NCI-H187 treated with DMSO at 0.1 percent for 48 hours (cell line): ENCODE measurements at regions not wholly inside any gene's neighbourhood (a gene's known extent, or its start where the extent isn't known, plus 50 kb on each side); places are given as distances from the start of the nearest gene placed in this dataset.
"Not testable (repeated sequence)": the region's sequence is repeated elsewhere in the genome, so short reads cannot be mapped to it uniquely, and the experiment has no call there.

Experiments
- DNase-seq: peaks from one replicate; lab custom pipeline; 2025; lab: John Stamatoyannopoulos, UW

DNA sequence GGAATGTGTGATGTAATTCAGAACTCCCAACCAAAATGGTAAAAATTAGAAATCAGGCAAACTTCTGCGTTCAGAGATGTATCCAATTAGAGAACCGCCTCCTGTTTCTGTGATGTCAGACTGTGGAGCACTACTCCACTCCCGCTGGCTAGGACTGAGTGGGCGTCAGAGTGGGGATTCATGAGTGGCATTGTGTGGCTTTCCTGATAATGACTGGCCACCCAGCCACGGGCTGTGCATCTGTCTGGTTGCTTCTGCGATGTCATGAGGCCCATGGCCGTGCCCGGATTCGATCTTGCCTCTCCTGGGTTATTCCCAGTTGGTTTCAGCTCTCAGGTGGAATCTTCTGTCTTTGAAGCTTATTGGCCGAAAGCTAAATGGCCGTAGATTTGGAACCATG is 87.1 kb upstream of the KCNA1 start:
- DNase-seq, result no peak

DNA sequence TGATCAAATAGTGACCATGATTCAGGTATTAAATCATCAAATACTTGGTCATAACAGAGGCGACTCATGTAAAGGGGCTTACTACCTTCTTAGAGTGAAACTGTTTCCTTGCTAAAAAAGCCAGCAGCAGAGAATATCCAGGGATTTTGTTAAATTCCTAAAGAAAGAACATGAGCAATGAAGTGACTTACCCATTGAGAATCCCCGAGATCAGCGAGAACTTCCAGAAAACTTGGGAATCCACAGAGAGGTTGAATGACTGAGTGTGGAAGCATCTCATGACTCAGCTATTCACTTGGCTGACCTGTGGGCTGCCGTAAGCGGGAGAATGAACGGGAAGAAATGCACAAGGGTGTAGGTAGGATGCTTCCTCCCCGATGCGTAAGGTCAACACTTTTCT is 85.3 kb upstream of the KCNA1 start:
- no peak for DNase-seq

DNA sequence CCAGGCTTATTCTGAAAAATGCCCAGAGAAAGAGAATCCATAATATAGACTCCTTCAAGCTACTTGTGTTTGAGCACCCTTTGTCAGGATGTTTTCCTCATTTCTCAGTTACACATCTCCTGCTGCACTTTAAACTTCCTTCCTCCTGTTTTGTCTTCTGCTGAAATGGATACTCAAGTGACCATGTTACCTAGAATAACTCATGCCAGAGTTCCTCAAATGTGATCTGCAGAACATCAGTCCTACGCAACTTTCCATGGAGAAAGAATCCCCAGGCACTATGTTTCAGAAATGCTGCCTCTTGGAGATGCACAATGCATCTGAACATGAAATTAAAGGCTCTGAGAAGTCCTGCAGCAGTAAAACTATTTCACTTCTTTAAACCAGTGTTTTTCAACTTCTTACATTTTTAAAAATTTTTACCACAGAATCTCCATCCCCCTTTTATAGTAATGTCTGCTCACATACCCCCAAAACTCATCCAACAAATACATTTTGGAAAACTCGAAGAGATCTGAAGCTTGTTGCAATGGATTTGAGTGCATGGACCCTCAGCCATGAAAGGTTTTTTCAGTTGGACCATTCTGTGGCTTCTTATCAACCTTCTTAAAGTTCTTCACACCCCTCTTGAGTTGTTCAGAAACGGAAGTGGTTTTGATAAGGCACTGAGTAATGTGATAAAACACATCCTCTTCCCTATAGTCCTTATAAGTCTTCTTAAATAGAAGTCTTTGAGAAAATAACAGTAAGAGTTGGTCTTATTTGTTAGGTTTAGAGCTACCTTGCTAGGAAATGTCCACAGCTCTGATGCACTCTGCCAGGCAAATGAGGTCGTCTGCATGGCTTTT is 84.5 kb upstream of the KCNA1 start:
- no peak for DNase-seq

DNA sequence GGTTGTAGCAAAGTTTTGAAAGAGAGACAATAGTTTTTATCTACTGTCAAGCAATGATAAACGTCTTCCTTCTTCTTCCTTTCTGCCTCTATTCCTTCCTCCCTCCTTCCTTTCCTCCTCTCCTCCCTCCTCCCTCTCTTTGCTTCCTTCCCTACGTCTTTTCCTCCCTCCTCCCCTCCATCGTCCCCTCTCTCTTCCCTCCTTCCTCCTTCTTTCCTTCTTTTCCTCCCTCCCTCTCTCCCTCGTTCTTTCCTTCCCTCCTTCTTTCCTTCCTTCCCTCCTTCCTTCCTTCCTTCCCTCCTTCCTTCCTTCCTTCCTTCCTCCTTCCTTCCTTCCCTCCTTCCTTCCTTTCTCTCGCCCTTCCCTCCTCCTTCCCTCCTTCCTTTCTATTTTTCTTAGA is 82.8 kb upstream of the KCNA1 start:
- DNase-seq, result no peak

DNA sequence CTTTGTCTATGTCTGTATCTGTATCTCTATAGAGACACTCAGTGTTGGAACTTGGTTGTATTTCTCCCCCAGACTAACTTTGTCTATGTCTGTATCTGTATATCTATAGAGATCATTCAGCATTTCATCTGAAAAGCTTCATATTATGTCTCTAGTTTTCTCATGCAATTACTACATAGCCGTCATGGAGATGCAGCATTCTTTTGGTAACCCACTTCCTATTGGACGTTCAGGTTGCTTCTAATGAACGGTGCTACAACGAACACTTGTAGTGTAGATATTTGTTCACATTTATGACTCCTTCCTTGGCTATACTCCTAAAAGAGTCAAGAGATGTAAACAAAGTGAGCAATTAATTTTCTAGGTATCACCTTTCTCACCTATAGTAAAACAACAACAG is 81.5 kb upstream of the KCNA1 start:
- DNase-seq, result no peak

DNA sequence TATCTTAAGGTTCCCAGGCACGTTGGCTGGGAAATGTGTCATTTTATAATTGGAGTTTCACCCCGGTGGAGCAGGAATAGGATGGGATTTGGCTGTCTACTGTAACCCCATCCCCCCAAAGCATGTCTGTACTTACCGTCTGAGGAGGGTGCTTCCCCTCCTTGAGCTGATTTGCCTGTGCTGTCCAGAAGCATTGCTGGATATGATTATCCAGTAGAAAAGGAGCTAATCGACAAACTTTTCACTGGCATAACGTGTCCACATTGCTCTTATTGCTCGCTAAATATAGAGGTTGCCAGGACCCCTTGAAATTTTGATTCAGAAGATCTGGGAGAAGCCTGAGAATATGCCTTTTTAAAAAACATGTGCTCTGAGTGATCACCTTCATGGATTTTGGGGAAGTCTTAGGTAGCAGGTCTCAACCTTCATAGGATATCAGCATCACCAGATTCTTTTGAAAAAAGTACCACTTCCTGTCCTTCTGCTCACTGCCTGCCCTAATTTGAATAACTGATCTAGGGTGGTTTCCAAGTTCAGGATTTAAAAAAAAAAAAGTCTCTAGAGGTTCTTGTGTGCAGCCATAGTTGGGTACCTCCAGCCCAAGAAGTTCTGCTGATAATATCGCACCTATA is 80.4 kb upstream of the KCNA1 start:
- DNase-seq, result no peak

DNA sequence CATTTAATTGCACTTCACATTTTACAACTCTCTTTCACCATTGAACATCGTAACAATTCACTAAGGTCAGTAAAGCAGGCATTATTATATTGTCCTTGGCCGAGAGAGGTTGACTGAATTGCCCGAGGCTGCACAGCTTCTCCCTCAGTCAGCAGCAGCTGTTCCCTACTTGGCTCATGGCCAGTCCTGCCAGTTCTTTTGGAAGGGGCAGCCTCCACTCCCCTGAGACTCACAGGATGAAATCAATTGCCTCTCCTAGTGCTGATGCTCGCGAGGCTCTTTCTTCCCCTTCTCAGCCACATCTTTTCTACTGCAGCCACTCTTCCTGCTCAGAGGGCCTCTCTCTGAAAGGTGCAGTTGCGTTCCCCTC is 79.9 kb upstream of the KCNA1 start:
- DNase-seq, result no peak

DNA sequence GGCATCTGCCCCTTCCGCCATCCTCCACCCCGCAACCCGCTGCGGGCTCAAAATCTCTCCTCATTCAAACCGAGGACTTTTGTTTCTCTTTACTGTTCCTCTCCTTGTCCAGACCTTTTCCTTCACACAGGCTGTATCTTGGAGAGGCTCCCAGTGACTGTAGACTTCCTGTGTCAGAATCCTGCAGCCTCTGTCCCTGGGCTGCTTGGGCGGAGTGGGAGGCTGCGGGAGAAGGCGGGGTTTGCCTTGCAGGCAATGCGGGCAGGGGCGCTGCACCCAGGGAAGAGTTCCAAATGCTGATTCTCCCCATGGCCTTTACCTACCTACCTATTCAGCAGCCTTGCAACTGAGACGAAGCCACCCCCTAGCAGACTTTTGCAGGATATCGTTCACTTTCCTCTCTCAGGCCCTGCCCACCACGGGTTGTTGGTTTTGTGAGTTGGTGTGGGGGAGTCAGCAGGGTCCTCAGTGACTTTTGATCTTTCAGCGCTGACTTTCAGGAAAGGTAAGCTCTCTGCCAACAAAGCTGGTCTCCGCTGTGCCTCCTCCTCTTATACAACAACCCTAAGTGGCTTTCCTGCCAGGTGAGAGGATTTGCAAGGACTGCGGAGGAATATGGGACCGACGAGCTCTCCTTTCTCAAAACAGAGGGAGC is 79.0 kb upstream of the KCNA1 start:
- no peak for DNase-seq

DNA sequence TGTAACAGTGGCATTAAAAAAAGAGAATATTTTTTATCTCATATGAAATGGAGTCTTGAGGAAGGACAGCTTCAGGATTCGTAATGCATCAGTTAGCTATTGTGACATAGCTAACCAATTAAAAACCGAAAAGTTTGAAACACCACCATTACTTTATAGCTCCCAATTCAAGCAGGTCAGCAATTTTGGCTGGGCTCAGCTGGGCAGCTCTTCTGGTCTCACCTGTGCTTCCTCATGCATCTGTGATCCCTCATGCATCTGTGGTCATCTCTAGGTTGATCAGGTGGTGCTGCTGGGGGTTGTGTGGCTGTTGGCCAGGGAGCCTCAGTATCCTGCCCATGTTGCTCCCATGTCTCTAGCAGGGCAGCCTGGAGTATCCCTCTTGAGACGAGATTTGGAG is 76.7 kb upstream of the KCNA1 start:
- no peak for DNase-seq

DNA sequence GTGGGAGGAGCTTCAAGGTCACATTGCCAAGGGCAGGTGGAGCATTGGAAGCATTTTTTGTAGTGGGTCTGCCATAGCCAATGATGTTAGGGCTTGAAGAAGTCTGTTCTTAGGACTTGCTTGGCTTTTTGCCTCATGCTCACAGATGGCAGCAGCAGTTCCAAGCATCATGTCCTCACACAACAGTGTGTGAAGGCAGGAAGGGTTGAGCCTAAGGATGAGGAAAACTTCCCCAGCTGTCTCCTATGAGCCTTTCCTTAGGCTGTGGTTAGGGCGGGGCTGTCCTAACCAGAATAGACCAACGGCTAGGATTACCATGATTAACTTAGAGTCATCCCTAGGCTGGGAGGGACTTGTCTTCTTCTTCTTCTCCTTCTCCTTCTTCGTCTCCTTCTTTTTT is 76.2 kb upstream of the KCNA1 start:
- no peak for DNase-seq

DNA sequence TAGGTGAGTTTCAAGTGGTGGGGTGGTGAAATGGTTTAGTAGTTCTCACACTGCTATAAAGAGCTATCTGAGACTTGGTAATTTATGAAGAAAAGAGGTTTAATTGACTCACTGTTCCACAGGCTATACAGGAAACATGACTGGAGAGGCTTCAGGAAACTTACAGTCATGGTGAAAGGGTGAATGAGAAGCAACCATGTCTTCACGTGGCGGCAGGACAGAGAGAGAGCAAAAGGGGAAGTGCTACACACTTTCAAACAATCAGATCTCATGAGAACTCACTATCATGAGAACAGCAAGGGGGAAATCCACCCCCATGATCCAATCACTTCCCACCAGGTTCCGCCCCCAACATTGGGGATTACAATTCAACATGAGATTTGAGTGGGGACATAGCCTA is 67.3 kb upstream of the KCNA1 start:
- not testable (repeated sequence) for DNase-seq

DNA sequence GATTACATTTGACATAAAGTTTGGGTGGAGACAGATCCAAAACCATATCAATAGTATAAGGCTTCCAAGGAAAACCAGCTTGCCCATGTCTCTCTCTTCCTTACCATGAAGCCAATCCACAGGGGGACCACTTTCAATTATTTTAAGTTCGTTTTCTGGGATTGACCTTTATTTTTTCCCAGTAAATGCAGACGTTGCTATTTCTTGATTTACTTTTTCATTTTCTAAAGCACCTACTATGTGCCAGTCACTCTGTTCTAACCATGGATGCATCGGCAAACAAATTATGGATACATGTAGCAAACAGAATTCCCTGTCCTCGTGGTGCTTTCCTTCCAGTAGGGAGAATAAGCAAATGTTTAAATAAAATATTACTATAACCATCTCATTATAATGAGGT is 65.8 kb upstream of the KCNA1 start:
- DNase-seq, result no peak

DNA sequence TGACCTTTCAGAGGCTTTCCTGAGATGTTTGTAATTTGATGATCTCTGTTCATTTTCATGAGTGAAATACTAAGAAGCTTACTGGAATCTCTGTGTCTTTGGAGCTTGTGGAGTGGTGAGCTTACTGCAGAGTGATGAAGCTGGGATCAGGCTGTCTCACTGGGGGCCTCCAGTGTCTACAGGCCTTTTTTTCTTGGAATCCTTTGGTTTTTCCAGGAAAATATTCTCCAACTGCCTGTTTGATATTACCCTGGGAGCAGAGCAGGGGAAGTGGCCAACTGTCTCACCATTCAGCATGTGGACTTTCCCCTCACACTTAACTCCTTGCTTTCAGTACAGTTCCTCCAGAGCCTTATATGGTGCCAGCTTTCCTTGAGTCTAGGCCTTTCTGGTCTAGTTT is 62.0 kb upstream of the KCNA1 start:
- DNase-seq, result no peak

DNA sequence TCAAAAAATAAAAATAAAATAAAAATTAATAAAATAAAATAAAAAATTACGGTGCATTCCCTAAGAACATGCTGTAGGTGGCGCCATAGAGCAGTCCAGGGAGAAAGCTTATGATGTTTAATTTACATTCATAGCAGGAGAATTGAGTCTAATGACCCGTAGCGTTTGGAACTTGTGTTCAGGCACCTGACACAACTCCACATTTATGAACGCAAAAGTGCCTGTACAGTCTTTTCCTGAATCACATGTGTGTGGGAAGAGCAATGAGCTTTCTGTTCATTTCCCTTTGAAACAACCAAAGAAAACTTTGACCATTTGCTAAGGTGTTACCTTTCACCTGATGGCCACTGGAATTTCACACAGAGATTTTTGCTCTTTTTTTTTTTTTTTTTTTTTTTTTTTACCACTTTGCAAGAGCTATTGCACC is 60.6 kb upstream of the KCNA1 start:
- peak; percentile 18 for DNase-seq

DNA sequence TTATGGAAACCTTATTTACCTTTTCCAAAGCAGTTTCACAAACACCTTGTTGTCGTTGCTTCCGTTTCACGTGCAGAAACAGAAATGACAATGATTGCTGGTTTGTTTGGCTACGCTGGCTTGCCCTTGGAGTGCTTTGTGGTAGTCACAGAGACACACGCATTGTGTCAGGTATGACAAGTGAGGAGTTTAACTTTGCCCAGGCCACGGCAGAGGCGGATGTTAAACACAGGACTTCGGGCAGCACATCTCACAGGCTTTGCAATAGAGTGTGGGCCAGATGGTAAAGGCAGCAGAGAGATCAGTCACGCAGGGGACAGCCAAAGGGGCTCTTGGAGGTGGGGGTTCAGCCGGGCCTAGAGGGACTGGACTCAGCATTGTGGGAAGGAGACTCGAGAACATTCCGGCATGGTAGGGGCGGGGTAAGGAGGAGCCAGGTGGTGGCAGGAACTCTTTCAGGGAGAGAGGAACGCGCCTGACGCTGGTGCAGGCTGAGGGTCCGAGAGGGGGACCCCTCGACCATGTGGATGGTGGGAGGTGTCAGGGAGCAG is 59.8 kb upstream of the KCNA1 start:
- DNase-seq, result no peak

DNA sequence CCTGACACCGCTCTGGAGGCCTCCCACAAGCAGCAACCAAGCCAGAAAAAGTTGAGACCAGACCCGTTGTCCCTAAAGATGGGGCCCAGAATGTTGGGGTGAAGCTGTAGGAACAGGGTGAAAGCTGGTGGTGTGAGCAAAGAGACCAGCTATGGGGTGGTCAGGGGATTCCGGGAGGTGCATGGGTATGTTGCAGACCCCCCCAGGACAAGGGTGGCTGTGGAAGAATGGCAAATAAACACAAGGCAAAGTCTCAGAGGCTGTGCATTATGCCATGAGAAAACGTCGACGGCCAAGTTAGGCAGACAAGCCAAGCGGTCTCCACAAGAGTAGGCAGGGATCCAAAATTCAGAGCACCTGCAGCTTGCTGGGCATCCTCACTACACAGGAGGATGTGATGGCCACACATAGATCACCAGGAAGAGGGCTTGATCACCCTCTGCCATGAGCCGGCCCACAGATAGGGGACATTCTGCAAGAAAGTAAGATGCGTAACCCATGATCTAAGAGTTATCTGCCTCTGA is 58.8 kb upstream of the KCNA1 start:
- no peak for DNase-seq

DNA sequence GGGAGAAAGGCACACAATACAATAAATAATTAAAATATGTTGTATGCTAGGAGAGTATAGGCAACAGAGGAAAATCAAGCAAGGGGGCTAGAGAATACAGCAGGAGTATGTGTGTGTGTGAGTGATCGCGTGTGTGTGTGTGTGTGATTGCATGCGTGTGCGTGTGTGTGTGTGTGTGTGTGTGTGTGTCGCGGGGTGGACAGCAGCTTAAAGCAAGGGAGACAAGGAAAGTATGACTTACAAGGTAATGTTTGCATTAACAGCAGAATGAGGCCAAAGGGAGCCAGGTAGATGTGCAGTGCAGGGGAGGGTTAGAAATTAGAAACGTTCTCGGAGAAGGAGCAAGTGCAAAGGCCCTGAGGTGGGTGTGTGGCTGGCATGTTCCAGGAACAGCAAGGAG is 57.4 kb upstream of the KCNA1 start:
- no peak for DNase-seq

DNA sequence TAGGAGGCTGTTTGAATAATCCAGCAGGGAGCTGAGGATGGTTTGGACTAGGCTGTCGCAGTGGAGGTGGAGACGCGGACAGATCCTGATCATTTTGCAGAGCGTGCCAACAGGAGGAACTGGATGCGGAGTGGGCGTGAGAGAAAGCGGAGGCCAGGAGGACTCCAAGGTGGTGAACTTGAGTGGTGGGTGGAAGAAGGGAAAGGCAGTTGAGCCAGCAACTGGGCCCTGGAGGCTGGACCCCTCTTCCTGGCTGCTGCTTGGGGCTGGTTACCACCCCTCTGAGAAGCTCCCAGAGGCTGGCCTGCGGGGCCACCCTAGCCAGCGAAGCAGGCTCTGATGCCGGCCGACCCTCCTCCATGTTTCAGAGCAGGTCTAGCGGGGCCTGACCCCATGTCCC is 56.8 kb upstream of the KCNA1 start:
- no peak for DNase-seq

DNA sequence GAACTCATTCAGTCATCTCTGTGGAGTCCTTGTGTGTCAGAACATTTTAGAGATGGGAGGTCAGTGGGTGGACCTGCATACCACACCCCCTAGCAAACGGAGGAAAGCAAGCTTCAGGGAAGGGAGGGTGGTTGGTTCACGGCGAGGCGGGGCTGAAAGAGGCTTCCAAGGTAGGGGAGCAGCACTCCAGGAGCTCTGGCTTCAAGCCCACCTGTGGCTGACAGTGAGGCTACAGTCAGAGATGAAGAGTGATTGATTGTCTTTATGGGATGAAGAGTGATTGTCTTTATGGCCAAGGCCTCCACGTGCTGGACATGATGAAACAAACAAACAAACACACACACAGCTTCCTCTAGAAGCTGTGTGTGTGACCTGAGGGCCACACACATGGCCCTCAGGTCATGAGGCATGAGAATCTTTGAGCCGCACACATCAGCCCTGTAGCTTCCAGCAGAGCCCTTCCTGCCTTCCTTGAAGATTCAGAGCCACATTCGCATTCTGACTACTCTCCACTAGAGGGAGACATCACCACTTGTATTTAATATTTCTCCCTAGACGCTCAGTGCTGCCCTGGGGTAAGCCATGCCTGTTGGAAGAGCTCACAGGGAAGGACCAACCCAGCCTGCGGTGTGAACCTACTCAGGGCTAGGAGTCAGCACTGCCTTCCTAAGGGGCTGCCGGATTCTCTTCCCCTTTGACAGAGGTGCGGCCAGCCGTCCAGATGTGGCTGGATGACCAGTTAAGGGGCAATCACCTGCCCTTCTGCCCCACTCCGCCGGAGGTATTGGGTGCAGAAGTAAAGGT is 54.4 kb upstream of the KCNA1 start:
- DNase-seq, result peak; percentile 57

DNA sequence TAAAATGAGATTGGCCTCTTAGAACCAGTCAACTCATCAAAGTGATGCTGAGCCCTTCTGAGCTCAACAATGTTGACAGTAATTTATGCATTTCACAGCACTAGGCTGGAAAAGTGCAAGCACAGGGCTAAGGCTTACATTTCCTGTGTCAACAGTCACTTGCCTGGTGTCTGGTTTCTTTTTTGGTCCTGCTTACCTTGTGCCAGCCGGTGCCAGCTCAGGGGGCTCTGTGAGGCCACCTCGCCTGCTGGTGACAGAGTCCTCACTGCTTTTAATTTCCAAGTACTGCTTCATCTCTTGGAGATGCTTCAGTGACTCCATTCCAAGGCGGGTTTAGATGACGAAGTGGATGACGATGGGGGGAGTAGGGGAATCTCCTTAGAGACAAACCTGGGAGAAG is 53.1 kb upstream of the KCNA1 start:
- no peak for DNase-seq

DNA sequence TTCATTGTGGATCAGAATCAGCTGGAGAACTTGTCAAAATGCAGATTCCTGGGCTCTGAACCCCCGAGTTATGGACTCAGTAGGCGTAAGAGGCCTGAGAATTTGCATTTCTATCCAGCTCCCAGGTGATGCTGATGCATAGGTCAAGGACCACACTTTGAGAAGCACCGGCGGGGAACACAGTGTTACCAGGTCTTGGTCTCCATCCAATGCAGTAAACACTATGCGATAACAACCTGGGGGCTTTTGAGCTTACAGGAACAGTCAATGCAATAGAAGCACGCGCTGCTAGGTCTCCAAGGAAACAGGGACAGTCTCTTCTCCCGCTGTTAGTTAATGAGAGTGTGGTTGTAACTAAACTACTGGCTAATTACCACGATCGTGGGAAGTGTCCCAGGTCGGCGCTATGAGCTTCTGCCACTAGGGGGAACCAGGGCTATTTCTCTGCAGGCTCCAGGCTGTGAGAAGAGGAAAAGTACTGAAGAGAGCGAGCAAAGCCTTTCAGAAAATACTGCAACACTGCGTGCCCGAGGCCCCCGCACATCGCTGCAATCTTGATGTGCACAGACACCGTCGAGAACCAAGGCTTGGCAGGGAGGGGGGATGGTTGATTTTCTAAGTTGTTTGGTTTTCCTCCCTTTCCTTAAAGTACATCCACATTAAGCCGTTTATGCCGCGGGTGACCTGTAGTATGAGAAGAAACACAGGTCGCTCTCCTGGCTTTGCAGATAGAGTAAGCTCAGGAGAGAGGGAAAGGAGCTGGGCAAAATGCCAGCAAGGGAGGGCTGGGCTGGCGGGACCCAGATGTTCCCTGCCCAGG is 52.0 kb upstream of the KCNA1 start:
- DNase-seq, result peak; percentile 66
